DOHH2 (cell line): ENCODE measurements at regions not wholly inside any gene's neighbourhood (a gene's known extent, or its start where the extent isn't known, plus 50 kb on each side); places are given as distances from the start of the nearest gene placed in this dataset.

ENCODE experiments used
- EZH2phosphoT487 ChIP-seq: fragments of 200-600 bp; sonication (generic); IDR thresholded peaks from 2 replicates; pipeline ENCODE4 v1.6.1; 2017; ENCODE audit warnings: borderline replicate concordance, mild to moderate bottlenecking, antibody characterized with exemption, low read length, moderate library complexity, mixed read lengths
- TF ChIP-seq, protein P1 (sequence below): fragments of 200-600 bp; sonication (generic); IDR thresholded peaks from one replicate; pipeline ENCODE4 v1.5.1; 2014; ENCODE audit warnings: antibody characterized with exemption, mild to moderate bottlenecking, low read depth, low read length; ENCODE audit not compliant: poor library complexity, severe bottlenecking

DNA sequence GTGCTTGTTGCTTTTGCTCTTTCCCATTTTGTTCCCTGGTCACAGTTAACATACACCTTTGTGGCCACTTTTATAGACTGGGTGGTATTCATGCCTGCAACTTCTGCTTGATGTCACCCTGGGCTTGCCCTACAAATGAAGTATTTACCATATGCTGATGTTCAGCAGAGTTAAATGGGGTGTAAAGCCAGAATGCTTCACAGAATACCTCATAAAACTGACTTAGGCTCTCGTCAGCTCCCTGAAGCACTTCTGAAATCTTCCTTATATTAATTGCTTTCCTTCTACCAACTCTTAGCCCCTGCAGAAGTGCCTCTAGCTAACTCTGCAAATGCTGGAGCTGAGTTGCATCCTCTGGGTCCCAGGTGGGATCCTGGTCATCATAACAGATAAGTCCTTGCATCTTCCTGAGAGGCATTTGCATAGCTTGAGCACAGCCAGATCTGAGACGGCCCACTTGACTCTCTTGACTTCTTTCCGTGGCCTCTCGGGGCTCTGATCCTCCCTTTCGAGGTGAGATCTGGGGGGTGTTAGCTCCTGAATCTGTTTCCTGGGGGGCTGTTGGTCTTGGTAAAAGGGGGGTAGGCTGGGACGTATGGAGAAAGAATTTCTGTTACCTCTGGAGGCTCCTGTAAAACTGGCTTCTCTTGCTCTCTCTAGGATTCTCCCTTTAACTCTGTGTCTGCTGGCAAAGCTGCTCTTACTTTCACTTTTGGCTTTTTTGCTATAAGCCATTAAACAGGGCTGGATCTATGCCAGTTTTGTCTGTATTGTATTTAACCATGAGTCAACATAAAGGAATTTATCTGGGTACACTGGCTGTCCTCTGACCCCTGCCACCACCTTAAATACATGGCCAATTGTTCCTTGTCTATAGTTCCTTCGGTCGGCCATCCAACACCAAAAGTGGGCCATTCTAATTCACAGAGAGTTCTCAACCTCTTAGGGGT lies 223.0 kb upstream of the SYNCRIP start:
- TF ChIP-seq, protein P1, sequence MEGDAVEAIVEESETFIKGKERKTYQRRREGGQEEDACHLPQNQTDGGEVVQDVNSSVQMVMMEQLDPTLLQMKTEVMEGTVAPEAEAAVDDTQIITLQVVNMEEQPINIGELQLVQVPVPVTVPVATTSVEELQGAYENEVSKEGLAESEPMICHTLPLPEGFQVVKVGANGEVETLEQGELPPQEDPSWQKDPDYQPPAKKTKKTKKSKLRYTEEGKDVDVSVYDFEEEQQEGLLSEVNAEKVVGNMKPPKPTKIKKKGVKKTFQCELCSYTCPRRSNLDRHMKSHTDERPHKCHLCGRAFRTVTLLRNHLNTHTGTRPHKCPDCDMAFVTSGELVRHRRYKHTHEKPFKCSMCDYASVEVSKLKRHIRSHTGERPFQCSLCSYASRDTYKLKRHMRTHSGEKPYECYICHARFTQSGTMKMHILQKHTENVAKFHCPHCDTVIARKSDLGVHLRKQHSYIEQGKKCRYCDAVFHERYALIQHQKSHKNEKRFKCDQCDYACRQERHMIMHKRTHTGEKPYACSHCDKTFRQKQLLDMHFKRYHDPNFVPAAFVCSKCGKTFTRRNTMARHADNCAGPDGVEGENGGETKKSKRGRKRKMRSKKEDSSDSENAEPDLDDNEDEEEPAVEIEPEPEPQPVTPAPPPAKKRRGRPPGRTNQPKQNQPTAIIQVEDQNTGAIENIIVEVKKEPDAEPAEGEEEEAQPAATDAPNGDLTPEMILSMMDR = no peak
- no peak for TF ChIP-seq EZH2phosphoT487
